Neural cell (in vitro differentiated cells): ENCODE measurements at regions not wholly inside any gene's neighbourhood (a gene's known extent, or its start where the extent isn't known, plus 50 kb on each side); places are given as distances from the start of the nearest gene placed in this dataset.
"Not testable (repeated sequence)": the region's sequence is repeated elsewhere in the genome, so short reads cannot be mapped to it uniquely, and the experiment has no call there.

ENCODE experiments used
- H2AFZ ChIP-seq: fragments of 200-600, 300-800 bp; sonication (generic), shearing (Covaris generic); 2 replicates; pipeline ENCODE4 v1.6.0; 2014; ENCODE audit warnings: low read depth, mild to moderate bottlenecking, antibody characterized with exemption, low read length, moderate library complexity
- H3F3A ChIP-seq: fragments of 200-600 bp; shearing (Covaris generic); 2 replicates; pipeline ENCODE4 v1.6.1; 2016; ENCODE audit warnings: mild to moderate bottlenecking, moderate library complexity, mixed read lengths, antibody characterized with exemption, low read length; ENCODE audit not compliant: insufficient read depth, poor library complexity, severe bottlenecking
- H3K27ac ChIP-seq: fragments of 200-600, 300-800 bp; sonication (generic), shearing (Covaris generic); 2 replicates; pipeline ENCODE4 v1.5.1; 2014; ENCODE audit warnings: mild to moderate bottlenecking, low read length, moderate library complexity
- H3K27me3 ChIP-seq: fragments of 300-800, 200-600 bp; sonication (generic), shearing (Covaris generic); 2 replicates; pipeline ENCODE4 v1.6.0; 2014; ENCODE audit warnings: mild to moderate bottlenecking, low read depth, low read length, moderate library complexity; ENCODE audit not compliant: insufficient read depth
- H3K36me3 ChIP-seq: fragments of 300-800, 200-600 bp; sonication (generic), shearing (Covaris generic); 2 replicates; pipeline ENCODE4 v1.5.1; 2014; ENCODE audit warnings: mild to moderate bottlenecking, antibody characterized with exemption, low read length, moderate library complexity; ENCODE audit not compliant: insufficient read depth
- H3K4me2 ChIP-seq: fragments of 300-800, 200-600 bp; sonication (generic), shearing (Covaris generic); 2 replicates; pipeline ENCODE4 v1.6.0; 2014; ENCODE audit warnings: mild to moderate bottlenecking, low read length
- H3K4me3 ChIP-seq: fragments of 300-800, 200-600 bp; sonication (generic), shearing (Covaris generic); 2 replicates; pipeline ENCODE4 v1.5.1; 2014; ENCODE audit warnings: mild to moderate bottlenecking, low read length, moderate library complexity
- H3K79me2 ChIP-seq: fragments of 200-600 bp; shearing (Covaris generic); replicated peaks from 2 replicates; pipeline ENCODE4 v1.6.0; 2014; ENCODE audit warnings: mild to moderate bottlenecking, low read length, moderate library complexity; ENCODE audit not compliant: insufficient read depth
- H3K9ac ChIP-seq: fragments of 300-800, 200-600 bp; sonication (generic), shearing (Covaris generic); 2 replicates; pipeline ENCODE4 v1.6.1; 2016; ENCODE audit warnings: mild to moderate bottlenecking, low read length, mixed read lengths
- H3K9me2 ChIP-seq: fragments of 200-600 bp; shearing (Covaris generic); 2 replicates; pipeline ENCODE4 v1.6.1; 2016; ENCODE audit warnings: mild to moderate bottlenecking, low read length, mixed read lengths; ENCODE audit not compliant: insufficient read depth
- H3K9me3 ChIP-seq: fragments of 200-600, 300-800 bp; sonication (generic), shearing (Covaris generic); 2 replicates; pipeline ENCODE4 v1.6.1; 2016; ENCODE audit warnings: mild to moderate bottlenecking, mixed run types, low read length, moderate library complexity, mixed read lengths
- H4K20me1 ChIP-seq: fragments of 200-600 bp; shearing (Covaris generic); 2 replicates; pipeline ENCODE4 v1.6.1; 2016; ENCODE audit warnings: mild to moderate bottlenecking, mixed run types; ENCODE audit not compliant: insufficient read depth
- CTCF ChIP-seq: fragments of 450-650 bp; IDR thresholded peaks from 2 replicates; pipeline ENCODE4 v1.5.1; 2014; ENCODE audit warnings: antibody characterized with exemption, mild to moderate bottlenecking, moderate library complexity; ENCODE audit not compliant: poor library complexity, severe bottlenecking
- EP300 ChIP-seq: fragments of 450-650 bp; conservative IDR thresholded peaks from 2 replicates; pipeline ENCODE4 v1.6.1; 2014; ENCODE audit warnings: antibody characterized with exemption, mild to moderate bottlenecking, moderate library complexity; ENCODE audit not compliant: poor library complexity, severe bottlenecking
- EZH2 ChIP-seq: fragments of 200-600, 300-800 bp; shearing (Covaris generic), sonication (generic); IDR thresholded peaks from 2 replicates; pipeline ENCODE4 v1.6.1; 2014; ENCODE audit warnings: antibody characterized with exemption, low read length, borderline replicate concordance, mild to moderate bottlenecking; ENCODE audit not compliant: insufficient read depth, poor library complexity, severe bottlenecking
- MXI1 ChIP-seq: fragments of 450-650 bp; conservative IDR thresholded peaks from 2 replicates; pipeline ENCODE4 v1.6.1; 2014; ENCODE audit warnings: antibody characterized with exemption, mild to moderate bottlenecking; ENCODE audit not compliant: poor library complexity, severe bottlenecking
- POLR2AphosphoS5 ChIP-seq: IDR thresholded peaks from 2 replicates; pipeline ENCODE4 v1.6.1; 2012
- RAD21 ChIP-seq: fragments of 450-650 bp; conservative IDR thresholded peaks from 2 replicates; pipeline ENCODE4 v1.6.1; 2014; ENCODE audit warnings: antibody characterized with exemption, mild to moderate bottlenecking, moderate library complexity
- REST ChIP-seq: IDR thresholded peaks from 2 replicates; pipeline ENCODE4 v1.6.1; 2012; ENCODE audit warnings: borderline replicate concordance
- SMC3 ChIP-seq: fragments of 450-650 bp; conservative IDR thresholded peaks from 2 replicates; pipeline ENCODE4 v1.6.1; 2014; ENCODE audit warnings: antibody characterized with exemption, mild to moderate bottlenecking, moderate library complexity; ENCODE audit not compliant: poor library complexity
- TAF1 ChIP-seq: IDR thresholded peaks from 2 replicates; pipeline ENCODE4 v1.6.1; 2012; ENCODE audit warnings: low read depth

- no peaks in the 10 kb centered on the region for H3K9me3 ChIP-seq
- H4K20me1 ChIP-seq = no peaks in the 10 kb centered on the region
- peaks cover 2% of the 10 kb centered on the region for H3K27me3 ChIP-seq
- no peak overlapping the region for H3K9ac ChIP-seq
- H3K36me3 ChIP-seq = no peaks in the 10 kb centered on the region
- H2AFZ ChIP-seq = no peak overlapping the region
- H3K79me2 ChIP-seq = no peaks in the 10 kb centered on the region
- no peaks in the 10 kb centered on the region for H3F3A ChIP-seq
- H3K4me3 ChIP-seq = no peak overlapping the region
- no peak for TF ChIP-seq MXI1
- TF ChIP-seq EZH2 = no peak
- no peak for TF ChIP-seq TAF1
- no peak for TF ChIP-seq SMC3
- H3K4me2 ChIP-seq = no peak overlapping the region
- H3K9me2 ChIP-seq = no peaks in the 10 kb centered on the region
- no peak overlapping the region for H3K27ac ChIP-seq
Measured at GRCh38 chr10:65265451-65265954, 1660.3 kb upstream of the LRRTM3 start.

GRCh38 chr10:65269551-65269950 lies 1656.3 kb upstream of the LRRTM3 start:
- not testable (repeated sequence) for H3K27me3 ChIP-seq, H3K36me3 ChIP-seq, H2AFZ ChIP-seq, H3K9me2 ChIP-seq, H3K9ac ChIP-seq, H4K20me1 ChIP-seq, H3K4me2 ChIP-seq, H3K79me2 ChIP-seq, H3F3A ChIP-seq, H3K4me3 ChIP-seq, H3K27ac ChIP-seq, H3K9me3 ChIP-seq

- H3K9ac ChIP-seq = no peak overlapping the region
- no peaks in the 10 kb centered on the region for H3K79me2 ChIP-seq
- no peak overlapping the region for H3K4me3 ChIP-seq
- no peak overlapping the region for H2AFZ ChIP-seq
- H3K27me3 ChIP-seq = peaks cover 6% of the 10 kb centered on the region
- no peak overlapping the region for H3K27ac ChIP-seq
- no peak overlapping the region for H3K4me2 ChIP-seq
- H3F3A ChIP-seq = no peaks in the 10 kb centered on the region
- H3K9me3 ChIP-seq = no peaks in the 10 kb centered on the region
- no peak for TF ChIP-seq EP300
- no peak for TF ChIP-seq SMC3
- no peak for TF ChIP-seq MXI1
- no peaks in the 10 kb centered on the region for H3K9me2 ChIP-seq
- no peaks in the 10 kb centered on the region for H3K36me3 ChIP-seq
- H4K20me1 ChIP-seq = no peaks in the 10 kb centered on the region
Measured at GRCh38 chr10:65270969-65271368, 1654.9 kb upstream of the LRRTM3 start.

GRCh38 chr10:65273115-65273514 lies 1652.7 kb upstream of the LRRTM3 start:
- Histone ChIP-seq H3K27ac (no peak overlapping the region), H3K4me2 (no peak overlapping the region), H3K9me2 (no peaks in the 10 kb centered on the region), H4K20me1 (no peaks in the 10 kb centered on the region), H3K27me3 (peaks cover 6% of the 10 kb centered on the region), H3K9me3 (no peaks in the 10 kb centered on the region), H3K4me3 (no peak overlapping the region), H3K36me3 (no peaks in the 10 kb centered on the region), H3K79me2 (no peaks in the 10 kb centered on the region), H2AFZ (no peak overlapping the region), H3F3A (no peaks in the 10 kb centered on the region), H3K9ac (no peak overlapping the region)
- no peak for TF ChIP-seq CTCF
- TF ChIP-seq EZH2 = no peak
- no peak for TF ChIP-seq MXI1
- TF ChIP-seq SMC3 = no peak
- no peak for TF ChIP-seq POLR2AphosphoS5
- no peak for TF ChIP-seq RAD21
- no peak for TF ChIP-seq EP300
- no peak for TF ChIP-seq REST
- TF ChIP-seq TAF1 = no peak
